Activated B cell treated with CpG ODN at 0.5 μM for 24 hours (primary cell): ENCODE measurements at regions not wholly inside any gene's neighbourhood (a gene's known extent, or its start where the extent isn't known, plus 50 kb on each side); places are given as distances from the start of the nearest gene placed in this dataset.

Source experiments
- ATAC-seq: fragments of 200-7000 bp; cut with Tn5 transposase; one replicate; pipeline ENCODE4 v1.10.0; 2021; ENCODE audit warnings: low read depth, mild to moderate bottlenecking, moderate library complexity
- CTCF ChIA-PET: fragments of 350-600 bp; sonication (Branson Sonifier 250); formaldehyde crosslinking; loops from one replicate; lab custom pipeline; 2021; ENCODE audit warnings: antibody characterized with exemption; lab: Charles Lee
- POLR2A ChIA-PET: fragments of 350-600 bp; sonication (Branson Sonifier 250); formaldehyde crosslinking; loops from one replicate; lab custom pipeline; 2021; ENCODE audit warnings: antibody characterized with exemption; lab: Charles Lee
- DNase-seq: peaks from one replicate; pipeline ENCODE4 v3.0.0; 2022
- H3K27ac Mint-ChIP-seq: one replicate; pipeline ENCODE4 v1.8.0; 2020; ENCODE audit warnings: mixed read lengths
- H3K27me3 Mint-ChIP-seq: one replicate; pipeline ENCODE4 v1.8.0; 2021; ENCODE audit warnings: mixed read lengths
- H3K36me3 Mint-ChIP-seq: one replicate; pipeline ENCODE4 v1.8.0; 2021; ENCODE audit warnings: low read depth, mixed read lengths
- H3K4me1 Mint-ChIP-seq: one replicate; pipeline ENCODE4 v1.8.0; 2021; ENCODE audit warnings: mixed read lengths
- H3K4me3 Mint-ChIP-seq: one replicate; pipeline ENCODE4 v1.8.0; 2020; ENCODE audit warnings: mild to moderate bottlenecking, mixed read lengths
- H3K9me3 Mint-ChIP-seq: one replicate; pipeline ENCODE4 v1.8.0; 2020; ENCODE audit warnings: mixed read lengths
- intact Hi-C: fragments of 100-400 bp; cut with micrococcal nuclease; formaldehyde crosslinking; loops from one replicate; pipeline ENCODE4 v1.15.1; 2024
- TF ChIP-seq, protein P1 (sequence below): fragments of 200-600 bp; IDR thresholded peaks from one replicate; pipeline ENCODE4 v1.8.0; 2022; ENCODE audit warnings: antibody characterized with exemption, mild to moderate bottlenecking

DNA sequence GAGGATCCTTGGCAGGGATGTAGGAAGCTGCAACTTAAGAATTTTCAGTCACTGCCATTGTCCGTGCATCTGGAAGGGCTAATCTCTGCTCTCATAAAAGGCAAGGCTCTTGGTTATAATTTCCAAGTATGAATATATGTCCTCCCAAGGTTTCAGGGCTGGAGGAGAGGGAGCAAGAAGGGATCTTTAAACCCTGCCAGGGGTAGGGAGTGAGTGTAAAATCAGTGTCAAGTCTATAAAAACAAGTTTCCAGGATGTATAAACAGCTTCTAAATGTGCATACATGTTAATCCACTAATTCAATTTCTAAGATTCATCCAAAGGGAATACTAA lies 110.2 kb upstream of the CYRIA start:
- Mint-ChIP-seq H3K27me3 (peaks cover 5% of the 10 kb centered on the region), H3K27ac (no peak overlapping the region), H3K4me1 (peaks cover 3% of the 10 kb centered on the region), H3K9me3 (no peaks in the 10 kb centered on the region), H3K36me3 (no peaks in the 10 kb centered on the region), H3K4me3 (no peak overlapping the region)
- ATAC-seq (no peak), DNase-seq (no peak)
- CTCF ChIA-PET: interaction anchor here (1.0 to 9.0 kb wide), 4 partner anchors 286 to 534 kb away, joined by 3 to 131 read pairs (median 4); no protein-coding TSS in a partner anchor
- TF ChIP-seq, protein P1, sequence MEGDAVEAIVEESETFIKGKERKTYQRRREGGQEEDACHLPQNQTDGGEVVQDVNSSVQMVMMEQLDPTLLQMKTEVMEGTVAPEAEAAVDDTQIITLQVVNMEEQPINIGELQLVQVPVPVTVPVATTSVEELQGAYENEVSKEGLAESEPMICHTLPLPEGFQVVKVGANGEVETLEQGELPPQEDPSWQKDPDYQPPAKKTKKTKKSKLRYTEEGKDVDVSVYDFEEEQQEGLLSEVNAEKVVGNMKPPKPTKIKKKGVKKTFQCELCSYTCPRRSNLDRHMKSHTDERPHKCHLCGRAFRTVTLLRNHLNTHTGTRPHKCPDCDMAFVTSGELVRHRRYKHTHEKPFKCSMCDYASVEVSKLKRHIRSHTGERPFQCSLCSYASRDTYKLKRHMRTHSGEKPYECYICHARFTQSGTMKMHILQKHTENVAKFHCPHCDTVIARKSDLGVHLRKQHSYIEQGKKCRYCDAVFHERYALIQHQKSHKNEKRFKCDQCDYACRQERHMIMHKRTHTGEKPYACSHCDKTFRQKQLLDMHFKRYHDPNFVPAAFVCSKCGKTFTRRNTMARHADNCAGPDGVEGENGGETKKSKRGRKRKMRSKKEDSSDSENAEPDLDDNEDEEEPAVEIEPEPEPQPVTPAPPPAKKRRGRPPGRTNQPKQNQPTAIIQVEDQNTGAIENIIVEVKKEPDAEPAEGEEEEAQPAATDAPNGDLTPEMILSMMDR: no peak
- intact Hi-C loops: no loop called here
- POLR2A ChIA-PET: no interaction called here

DNA sequence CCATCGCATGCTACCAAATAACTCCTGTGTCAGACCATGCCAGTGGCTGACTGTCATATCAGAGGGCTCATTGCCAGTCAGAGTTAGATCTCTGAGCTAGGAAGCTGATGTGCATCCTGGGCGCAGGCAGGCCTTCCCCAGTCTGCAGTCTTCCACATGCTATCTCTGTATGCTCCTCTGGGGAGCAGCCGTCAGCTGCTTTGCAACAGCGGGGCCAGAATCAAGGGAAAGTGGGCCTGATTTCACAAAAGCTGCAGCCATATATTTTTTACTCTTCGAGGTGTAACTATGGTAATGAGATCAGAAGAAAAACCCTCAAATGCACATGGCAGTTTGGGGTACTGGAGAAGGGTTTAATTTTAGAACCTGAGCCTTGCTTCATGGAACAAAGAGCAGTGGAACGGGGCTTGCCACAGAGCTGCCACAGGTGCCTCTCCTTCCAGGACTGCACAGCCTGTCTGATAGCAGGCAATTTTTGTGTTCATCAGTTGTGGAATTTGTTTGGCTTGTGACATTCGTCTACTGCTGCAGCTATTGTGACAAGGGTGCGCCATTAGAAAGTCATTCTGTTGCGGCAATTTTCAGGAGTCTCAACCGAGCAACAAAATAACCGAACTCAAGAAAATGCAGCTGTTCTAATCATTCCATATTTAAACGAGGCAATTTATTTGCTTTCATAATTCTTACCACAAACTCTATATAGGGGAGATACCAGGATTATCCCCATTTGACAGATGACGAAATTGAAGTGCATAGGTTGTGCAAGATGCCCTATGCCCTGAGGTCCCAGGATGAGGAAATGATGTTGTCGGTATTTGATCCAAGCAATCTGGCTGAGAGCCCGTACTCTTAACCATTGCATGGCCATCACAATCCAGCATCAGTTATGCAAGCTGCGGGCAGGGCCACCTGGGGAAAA lies 109.6 kb upstream of the CYRIA start:
- no peak for DNase-seq
- intact Hi-C loops: no loop called here
- ChIA-PET CTCF (interaction anchor here (1.0 to 9.0 kb wide), 4 partner anchors 286 to 535 kb away, joined by 3 to 131 read pairs (median 4); no protein-coding TSS in a partner anchor), POLR2A (no interaction called here)
- Mint-ChIP-seq H3K4me3 (no peak overlapping the region), H3K27ac (no peak overlapping the region), H3K27me3 (peaks cover 8% of the 10 kb centered on the region), H3K9me3 (no peaks in the 10 kb centered on the region), H3K4me1 (peaks cover 3% of the 10 kb centered on the region), H3K36me3 (no peaks in the 10 kb centered on the region)
- ATAC-seq: no peak
- TF ChIP-seq, protein P1: no peak

DNA sequence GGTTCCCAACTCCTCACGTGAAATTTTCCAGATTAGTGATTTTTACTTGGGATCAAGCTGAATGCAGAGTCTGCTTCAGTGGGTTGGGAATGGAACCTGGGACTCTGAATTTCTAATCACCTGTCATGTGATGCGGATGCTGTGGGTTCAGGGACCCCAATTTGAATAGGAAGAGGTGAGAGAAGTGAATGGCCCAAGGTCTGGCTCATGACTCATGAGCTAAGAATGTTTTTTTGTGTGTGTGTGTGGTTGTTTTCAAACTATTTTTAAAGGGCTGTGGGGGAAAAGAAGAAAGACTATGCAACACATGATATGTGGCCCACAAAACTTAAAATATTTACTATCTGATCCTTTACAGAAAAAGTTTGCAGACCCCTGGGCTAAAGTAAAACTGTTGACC lies 108.5 kb upstream of the CYRIA start:
- CTCF ChIA-PET: interaction anchor here (4.3 to 9.0 kb wide), 2 partner anchors 536 to 897 kb away, joined by 18 to 131 read pairs; no protein-coding TSS in a partner anchor

DNA sequence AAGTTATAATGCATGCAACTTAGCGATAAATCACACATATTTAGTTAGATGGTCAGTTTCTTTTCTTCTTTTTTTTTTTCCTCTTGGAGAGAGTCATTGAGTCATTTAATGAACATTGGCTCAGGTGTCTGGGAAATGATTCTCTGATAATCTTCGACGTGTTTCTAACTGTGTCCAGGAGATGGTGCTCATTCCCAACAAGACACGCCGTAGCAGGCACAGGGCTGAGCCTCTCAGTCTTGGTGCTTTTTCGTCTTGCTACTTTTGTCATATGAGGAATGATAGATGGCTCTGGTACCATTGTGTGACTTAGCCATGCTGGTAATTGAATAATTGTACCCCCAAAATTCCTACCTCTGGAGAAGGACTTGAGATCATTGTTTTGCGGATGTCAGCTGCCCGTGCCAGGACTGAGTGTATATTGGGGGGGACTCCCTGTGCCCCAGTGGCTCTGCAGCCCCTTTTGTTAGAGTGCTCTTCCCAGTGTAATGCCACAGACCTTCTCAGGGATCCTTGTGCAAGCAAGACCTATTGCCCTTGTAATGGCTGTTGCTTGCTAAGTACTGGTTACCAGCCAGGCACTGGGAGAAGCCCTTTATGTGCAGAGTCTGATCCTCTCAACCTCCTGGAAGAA lies 107.6 kb upstream of the CYRIA start:
- CTCF ChIA-PET: interaction anchor here (0.7 to 9.0 kb wide), 7 partner anchors 28 to 898 kb away, joined by 3 to 131 read pairs (median 4); no protein-coding TSS in a partner anchor
- H3K27me3 Mint-ChIP-seq: peaks cover 19% of the 10 kb centered on the region

More for the DNA sequence above, 108.5 kb upstream of the CYRIA start:
- TF ChIP-seq, protein P1: no peak
- POLR2A ChIA-PET: no interaction called here
- H3K36me3 Mint-ChIP-seq: no peaks in the 10 kb centered on the region
- H3K4me3 Mint-ChIP-seq: no peak overlapping the region
- no peak overlapping the region for H3K27ac Mint-ChIP-seq
- H3K9me3 Mint-ChIP-seq: no peaks in the 10 kb centered on the region
- ATAC-seq (no peak), DNase-seq (no peak)
- H3K4me1 Mint-ChIP-seq: peaks cover 3% of the 10 kb centered on the region
- peaks cover 17% of the 10 kb centered on the region for H3K27me3 Mint-ChIP-seq
- intact Hi-C loops: no loop called here

More for the DNA sequence above, 107.6 kb upstream of the CYRIA start:
- peaks cover 3% of the 10 kb centered on the region for H3K4me1 Mint-ChIP-seq
- no peaks in the 10 kb centered on the region for H3K9me3 Mint-ChIP-seq
- H3K36me3 Mint-ChIP-seq: no peaks in the 10 kb centered on the region
- intact Hi-C loops: loop anchor here (1.0 to 2.0 kb wide), 5 partner anchors 128 to 1605 kb away; no protein-coding TSS in a partner anchor
- TF ChIP-seq, protein P1: peak; percentile 35
- H3K27ac Mint-ChIP-seq: no peak overlapping the region
- POLR2A ChIA-PET: interaction anchor here (0.7 kb wide), 1 partner anchor 16 kb away, joined by 4 read pairs; no protein-coding TSS in a partner anchor
- no peak overlapping the region for H3K4me3 Mint-ChIP-seq
- ATAC-seq (peak; percentile 67), DNase-seq (no peak)
